Colonic mucosa (tissue), 4 donors: ENCODE measurements at regions not wholly inside any gene's neighbourhood (a gene's known extent, or its start where the extent isn't known, plus 50 kb on each side); places are given as distances from the start of the nearest gene placed in this dataset.

Experiments
- DNase-seq: peaks from one replicate; pipeline ENCODE4 v3.0.0-alpha.2; 2020
- H3K27ac ChIP-seq: fragments of 200-600 bp; one replicate; pipeline ENCODE4 v1.8.0; 2021
- H3K27me3 ChIP-seq: fragments of 200-600 bp; one replicate; pipeline ENCODE4 v1.8.0; 2021
- H3K36me3 ChIP-seq: fragments of 200-600 bp; one replicate; pipeline ENCODE4 v1.8.0; 2021
- H3K4me1 ChIP-seq: fragments of 200-600 bp; one replicate; pipeline ENCODE4 v1.8.0; 2021; ENCODE audit warnings: mild to moderate bottlenecking
- H3K4me3 ChIP-seq: fragments of 200-600 bp; one replicate; pipeline ENCODE4 v1.8.0; 2021
- H3K9ac ChIP-seq, 2 donors: one replicate each; pipeline ENCODE4 v1.7.0; 2013; ENCODE audit warnings: control low read depth in 2 of 2, low read depth in 2 of 2, low read length in 2 of 2
- H3K9me3 ChIP-seq: fragments of 200-600 bp; one replicate; pipeline ENCODE4 v1.8.0; 2021
- intact Hi-C: fragments of 100-400 bp; cut with DNase I; formaldehyde crosslinking; loops from one replicate; pipeline ENCODE4 v1.14.1; 2022
- TF ChIP-seq, protein P1 (sequence below): fragments of 200-600 bp; IDR thresholded peaks from one replicate; pipeline ENCODE4 v1.8.0; 2022; ENCODE audit warnings: antibody characterized with exemption, mild to moderate bottlenecking
- donor health status: healthy.
- donor health status: DM: no; HTN: no; CAD: no.
- donor health status: DM: no; HTN: no; CAD: no.

DNA sequence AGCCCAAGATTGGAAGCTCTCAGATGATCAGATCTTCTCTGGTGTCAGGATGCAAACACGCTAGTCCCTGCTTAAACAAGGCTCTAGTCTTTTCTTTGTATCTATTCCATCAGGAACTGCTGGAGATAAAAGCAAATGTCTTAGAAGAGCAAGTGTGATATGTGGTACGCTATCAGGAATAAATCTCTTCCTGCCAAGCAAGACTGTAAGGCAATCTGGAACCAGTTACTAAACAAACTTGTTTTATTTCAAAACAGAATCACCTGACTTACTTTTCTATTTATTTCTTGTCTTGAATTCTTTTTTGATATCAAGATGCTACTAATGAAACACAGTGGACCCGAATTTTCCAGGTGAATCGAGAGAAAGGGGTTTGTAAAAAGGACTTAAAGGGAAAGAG lies 139.9 kb upstream of the ZNF644 start:
- DNase-seq = no peak
- Histone ChIP-seq H3K4me3 (no peak overlapping the region), H3K27me3 (no peaks in the 10 kb centered on the region), H3K4me1 (no peaks in the 10 kb centered on the region), H3K9ac (no peak overlapping the region), H3K36me3 (no peaks in the 10 kb centered on the region), H3K9me3 (no peaks in the 10 kb centered on the region), H3K27ac (no peak overlapping the region)
- TF ChIP-seq, protein P1, sequence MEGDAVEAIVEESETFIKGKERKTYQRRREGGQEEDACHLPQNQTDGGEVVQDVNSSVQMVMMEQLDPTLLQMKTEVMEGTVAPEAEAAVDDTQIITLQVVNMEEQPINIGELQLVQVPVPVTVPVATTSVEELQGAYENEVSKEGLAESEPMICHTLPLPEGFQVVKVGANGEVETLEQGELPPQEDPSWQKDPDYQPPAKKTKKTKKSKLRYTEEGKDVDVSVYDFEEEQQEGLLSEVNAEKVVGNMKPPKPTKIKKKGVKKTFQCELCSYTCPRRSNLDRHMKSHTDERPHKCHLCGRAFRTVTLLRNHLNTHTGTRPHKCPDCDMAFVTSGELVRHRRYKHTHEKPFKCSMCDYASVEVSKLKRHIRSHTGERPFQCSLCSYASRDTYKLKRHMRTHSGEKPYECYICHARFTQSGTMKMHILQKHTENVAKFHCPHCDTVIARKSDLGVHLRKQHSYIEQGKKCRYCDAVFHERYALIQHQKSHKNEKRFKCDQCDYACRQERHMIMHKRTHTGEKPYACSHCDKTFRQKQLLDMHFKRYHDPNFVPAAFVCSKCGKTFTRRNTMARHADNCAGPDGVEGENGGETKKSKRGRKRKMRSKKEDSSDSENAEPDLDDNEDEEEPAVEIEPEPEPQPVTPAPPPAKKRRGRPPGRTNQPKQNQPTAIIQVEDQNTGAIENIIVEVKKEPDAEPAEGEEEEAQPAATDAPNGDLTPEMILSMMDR = no peak
- intact Hi-C loops = loop anchor here (10.0 kb wide), 3 partner anchors 147 to 437 kb away; no protein-coding TSS in a partner anchor

DNA sequence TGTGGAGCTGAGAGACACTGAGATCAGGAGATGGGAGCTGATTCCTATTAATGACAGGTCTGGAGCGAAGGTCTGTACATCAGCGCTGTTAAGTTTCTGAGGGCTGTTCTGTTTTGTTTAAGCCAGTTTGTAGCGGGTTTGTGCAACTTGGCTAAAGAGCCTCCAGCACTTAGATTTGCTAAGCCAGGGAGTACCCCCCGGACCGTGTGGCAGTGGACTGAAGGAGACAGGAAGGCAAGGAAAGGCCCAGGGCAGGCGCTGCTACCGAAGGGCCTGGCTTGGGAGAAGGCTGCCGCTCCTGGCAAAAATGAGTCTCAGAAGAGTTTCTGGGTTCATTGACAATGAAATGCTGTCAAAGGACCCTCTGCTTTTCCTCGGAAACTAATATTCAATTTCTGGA lies 139.3 kb upstream of the ZNF644 start:
- no peak for DNase-seq
- intact Hi-C loops = loop anchor here (10.0 kb wide), 3 partner anchors 146 to 436 kb away; no protein-coding TSS in a partner anchor
- TF ChIP-seq, protein P1 = no peak
- no peaks in the 10 kb centered on the region for H3K36me3 ChIP-seq
- no peaks in the 10 kb centered on the region for H3K9me3 ChIP-seq
- no peak overlapping the region for H3K4me3 ChIP-seq
- no peaks in the 10 kb centered on the region for H3K27me3 ChIP-seq
- no peak overlapping the region for H3K9ac ChIP-seq
- no peak overlapping the region for H3K27ac ChIP-seq
- H3K4me1 ChIP-seq = no peaks in the 10 kb centered on the region

DNA sequence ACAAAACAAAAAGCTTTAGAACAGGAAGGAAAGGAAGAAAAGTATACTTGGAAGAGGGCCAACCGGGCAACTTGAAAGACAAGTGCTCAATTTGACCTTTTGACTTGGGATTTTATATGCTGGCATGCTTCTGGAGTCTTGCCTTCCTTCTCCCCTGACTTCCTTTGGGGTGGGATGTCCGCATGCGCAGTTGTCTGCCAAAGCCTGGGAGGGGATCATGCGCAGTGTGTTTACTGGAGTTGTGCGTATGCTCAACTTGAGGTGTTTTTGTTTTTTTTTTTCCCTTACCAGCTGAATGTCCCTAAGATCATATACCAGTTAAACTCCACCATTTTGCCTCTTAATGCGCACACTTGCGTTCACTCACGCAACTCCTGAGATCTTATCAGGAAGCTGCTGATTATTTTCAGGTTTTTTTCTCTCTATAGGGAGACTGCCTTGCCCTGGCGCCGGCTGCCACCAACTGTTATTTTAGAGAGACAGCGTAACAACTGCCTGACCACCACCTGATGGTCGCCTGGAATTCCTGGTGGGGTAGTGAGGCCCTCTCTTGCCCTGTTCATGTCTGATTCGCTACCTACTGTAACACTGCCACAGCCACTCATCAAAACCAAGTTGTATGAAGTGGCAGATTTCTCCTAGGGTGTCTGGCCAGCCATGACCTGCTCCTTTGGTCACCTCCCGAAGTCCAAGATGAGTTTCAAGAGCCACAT lies 138.7 kb upstream of the ZNF644 start:
- intact Hi-C loops = loop anchor here (10.0 kb wide), 3 partner anchors 146 to 436 kb away; no protein-coding TSS in a partner anchor
- Histone ChIP-seq H3K4me1 (no peaks in the 10 kb centered on the region), H3K27me3 (no peaks in the 10 kb centered on the region), H3K4me3 (no peak overlapping the region), H3K36me3 (no peaks in the 10 kb centered on the region), H3K9me3 (no peaks in the 10 kb centered on the region), H3K27ac (no peak overlapping the region), H3K9ac (no peak overlapping the region)
- no peak for DNase-seq
- TF ChIP-seq, protein P1 = no peak

DNA sequence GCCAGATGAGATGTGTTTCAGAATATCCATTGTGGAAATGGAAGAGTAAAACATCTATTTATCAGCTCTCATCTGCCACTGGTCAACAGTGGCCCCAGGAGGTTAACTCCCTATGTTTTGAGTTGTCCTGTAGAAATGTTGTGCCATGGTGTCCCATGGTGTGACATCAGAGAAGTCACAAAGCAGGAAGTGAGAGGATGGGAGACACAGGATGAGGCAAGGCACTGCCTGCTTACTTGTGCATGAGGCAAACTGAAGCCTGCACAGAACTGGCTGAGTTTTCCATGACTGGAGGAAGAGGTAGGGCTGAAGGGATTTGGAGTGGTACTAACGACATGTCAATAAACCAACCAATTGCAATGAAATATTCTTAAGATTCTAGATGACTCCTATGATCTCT lies 131.5 kb upstream of the ZNF644 start:
- no peak for DNase-seq

DNA sequence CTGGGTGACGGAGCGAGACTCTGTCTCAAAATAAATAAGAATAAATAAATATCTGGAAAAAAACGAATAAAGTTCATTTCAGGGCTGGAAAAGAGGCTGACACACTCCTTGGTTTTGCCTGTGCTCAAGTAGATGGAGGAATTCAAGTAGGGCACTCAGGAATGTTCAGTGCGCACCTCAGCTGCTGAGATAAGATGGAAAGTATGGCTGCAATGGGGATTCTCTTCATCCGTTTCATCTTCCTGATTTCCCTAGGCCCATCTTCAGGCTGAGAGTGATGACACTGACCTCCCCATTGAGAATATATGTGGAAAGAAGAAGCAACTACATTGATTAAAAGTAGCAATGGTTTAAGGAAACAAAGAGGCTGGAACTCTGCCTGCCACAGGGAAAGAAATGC lies 130.5 kb upstream of the ZNF644 start:
- TF ChIP-seq, protein P1 = no peak
- H3K27ac ChIP-seq = no peak overlapping the region
- no peak overlapping the region for H3K4me3 ChIP-seq
- no peak overlapping the region for H3K9ac ChIP-seq
- DNase-seq = no peak
- no peaks in the 10 kb centered on the region for H3K27me3 ChIP-seq
- no peaks in the 10 kb centered on the region for H3K9me3 ChIP-seq
- no peaks in the 10 kb centered on the region for H3K36me3 ChIP-seq
- intact Hi-C loops = no loop called here
- H3K4me1 ChIP-seq = no peaks in the 10 kb centered on the region

More for the DNA sequence above, 131.5 kb upstream of the ZNF644 start:
- no peaks in the 10 kb centered on the region for H3K36me3 ChIP-seq
- H3K27ac ChIP-seq = no peak overlapping the region
- no peaks in the 10 kb centered on the region for H3K4me1 ChIP-seq
- no peaks in the 10 kb centered on the region for H3K27me3 ChIP-seq
- no peak overlapping the region for H3K9ac ChIP-seq
- H3K4me3 ChIP-seq = no peak overlapping the region
- intact Hi-C loops = no loop called here
- TF ChIP-seq, protein P1 = no peak
- H3K9me3 ChIP-seq = no peaks in the 10 kb centered on the region
